ENCODE measurements at regions not wholly inside any gene's neighbourhood (a gene's known extent, or its start where the extent isn't known, plus 50 kb on each side); places are given as distances from the start of the nearest gene placed in this dataset.

GRCh38 chr22:47284360-47284759 is 521.9 kb downstream of the TBC1D22A start:
- H2BK5ac ChIP-seq (ENCODE audit: low read depth, low read length, poor library complexity, severe bottlenecking), result no peak overlapping the region
- no peak for TF ChIP-seq RAD21 (IDR thresholded peaks at IDR 0.05; ENCODE audit: low read length)
- TF ChIP-seq MAFK (IDR thresholded peaks at IDR 0.05; ENCODE audit: low read depth, low read length), result no peak
- TF ChIP-seq MAZ (IDR thresholded peaks at IDR 0.05; ENCODE audit: borderline replicate concordance, low read depth, low read length), result no peak
- H4K5ac ChIP-seq (ENCODE audit: low read depth, low read length), result no peak overlapping the region
- H4K20me1 ChIP-seq (ENCODE audit: insufficient read depth, low read length), result no peaks in the 10 kb centered on the region
- no peaks in the 10 kb centered on the region for H3K79me1 ChIP-seq (ENCODE audit: low read depth in 1 of 2, low read length in 2 of 2)
- H2BK20ac ChIP-seq (ENCODE audit: low read depth, low read length), result no peak overlapping the region
- H3K9me1 ChIP-seq (ENCODE audit: insufficient read depth, low read length), result no peaks in the 10 kb centered on the region
- ChIA-PET POLR2A (ENCODE audit: unreplicated experiment) (no interaction called here), CTCF (no interaction called here)
- H3K9ac ChIP-seq (ENCODE audit: low read depth, low read length), result no peak overlapping the region
- peaks cover 4% of the 10 kb centered on the region; the same call in 1 of the 2 replicates for H3K9me3 ChIP-seq (ENCODE audit: control insufficient read depth, insufficient read depth, low read length)
- H2AK9ac ChIP-seq (replicated peaks; ENCODE audit: low read depth, low read length, poor library complexity), result no peak overlapping the region
- H3K18ac ChIP-seq (ENCODE audit: low read depth, low read length), result no peak overlapping the region
- H2AFZ ChIP-seq (replicated peaks; ENCODE audit: low read length, poor library complexity), result no peak overlapping the region
- WGBS, 2 experiments (ENCODE audit: extremely low coverage in 2 of 2, insufficient read length in 1 of 2), result 14% methylated on average over 1 of the region's 8 CpGs; no CpG with 5 or more reads in 1 of the 2 experiments
- H3K27ac ChIP-seq (ENCODE audit: insufficient read depth, low read length), result no peak overlapping the region
- H3K36me3 ChIP-seq (ENCODE audit: control insufficient read depth, insufficient read depth, low read length), result no peaks in the 10 kb centered on the region
- no peak overlapping the region for H2AK5ac ChIP-seq (ENCODE audit: low read depth, low read length)
- H3K14ac ChIP-seq (replicated peaks; ENCODE audit: low read depth, low read length), result no peak overlapping the region
- BruUV-seq (replicated peaks), result no TSS peak
- ATAC-seq (ENCODE audit: low read depth) (no peak), DNase-seq (no peak)
- H4K8ac ChIP-seq (ENCODE audit: low read depth in 2 of 2, low read length in 2 of 2), result no peak overlapping the region
- no peak overlapping the region for H3K56ac ChIP-seq (ENCODE audit: extremely low read depth, insufficient read depth, low read length)
- no peaks in the 10 kb centered on the region for H3K4me1 ChIP-seq (ENCODE audit: control insufficient read depth, insufficient read depth, low read length)
- H3K4me3 ChIP-seq (ENCODE audit: insufficient read depth, low read depth, low read length), result no peak overlapping the region
- H2BK15ac ChIP-seq (ENCODE audit: low read depth, low read length), result no peak overlapping the region
- dilution Hi-C loops (cut with HindIII; ENCODE audit: low sequenced_read_pairs, unreplicated experiment), result no loop called here
- H4K91ac ChIP-seq (ENCODE audit: insufficient read depth, low read depth, low read length), result no peak overlapping the region
- intact Hi-C loops (cut with micrococcal nuclease), result no loop called here
- no peak overlapping the region for H2BK120ac ChIP-seq (ENCODE audit: low read depth, low read length)
- H3K4me2 ChIP-seq (ENCODE audit: low read depth, low read length), result no peak overlapping the region
- in situ Hi-C loops (cut with MboI; ENCODE audit: low sequenced_read_pairs), result no loop called here
- no peak overlapping the region for H3K4ac ChIP-seq (ENCODE audit: low read depth, low read length)
- peaks cover 3% of the 10 kb centered on the region; the same call in 1 of the 2 replicates for H3K27me3 ChIP-seq (ENCODE audit: control insufficient read depth, insufficient read depth, low read length)
- no peak overlapping the region for H3K23ac ChIP-seq (ENCODE audit: low read depth, low read length)

Measured in IMR-90 (cell line).